SK-N-SH (cell line): ENCODE measurements at regions not wholly inside any gene's neighbourhood (a gene's known extent, or its start where the extent isn't known, plus 50 kb on each side); places are given as distances from the start of the nearest gene placed in this dataset.

Source experiments
- EP300 ChIP-seq, 2 experiments: IDR thresholded peaks; 2 replicates each; pipeline versions ENCODE4 v1.4.0 to v1.6.1; 2012; ENCODE audit warnings: borderline replicate concordance in 1 of 2, low read depth in 1 of 2, low read length in 1 of 2
- SMC3 ChIP-seq: IDR thresholded peaks from 2 replicates; pipeline ENCODE4 v1.6.1; 2012; ENCODE audit warnings: low read depth, low read length, improper control_type of control experiment
- TAF1 ChIP-seq: IDR thresholded peaks from 2 replicates; pipeline ENCODE4 v1.6.1; 2012; ENCODE audit warnings: low read depth, mild to moderate bottlenecking, low read length, moderate library complexity, borderline replicate concordance
- USF2 ChIP-seq: fragments of 150-350 bp; IDR thresholded peaks from 2 replicates; pipeline ENCODE4 v1.6.1; 2017; ENCODE audit warnings: antibody characterized with exemption, low read length, low read depth, borderline replicate concordance
- TF ChIP-seq, protein P1 (sequence below): IDR thresholded peaks from 2 replicates; pipeline ENCODE4 v1.4.0; 2012; ENCODE audit warnings: low read depth, borderline replicate concordance

GRCh38 chr7:46461334-46461777 is 540.3 kb upstream of the IGFBP3 start:
- TF ChIP-seq TAF1 (no peak), USF2 (no peak), EP300 (IDR thresholded peaks at IDR 0.05; ENCODE audit: borderline replicate concordance in 1 of 2, low read depth in 1 of 2, low read length in 1 of 2) (no peak), SMC3 (no peak)
- TF ChIP-seq, protein P1, sequence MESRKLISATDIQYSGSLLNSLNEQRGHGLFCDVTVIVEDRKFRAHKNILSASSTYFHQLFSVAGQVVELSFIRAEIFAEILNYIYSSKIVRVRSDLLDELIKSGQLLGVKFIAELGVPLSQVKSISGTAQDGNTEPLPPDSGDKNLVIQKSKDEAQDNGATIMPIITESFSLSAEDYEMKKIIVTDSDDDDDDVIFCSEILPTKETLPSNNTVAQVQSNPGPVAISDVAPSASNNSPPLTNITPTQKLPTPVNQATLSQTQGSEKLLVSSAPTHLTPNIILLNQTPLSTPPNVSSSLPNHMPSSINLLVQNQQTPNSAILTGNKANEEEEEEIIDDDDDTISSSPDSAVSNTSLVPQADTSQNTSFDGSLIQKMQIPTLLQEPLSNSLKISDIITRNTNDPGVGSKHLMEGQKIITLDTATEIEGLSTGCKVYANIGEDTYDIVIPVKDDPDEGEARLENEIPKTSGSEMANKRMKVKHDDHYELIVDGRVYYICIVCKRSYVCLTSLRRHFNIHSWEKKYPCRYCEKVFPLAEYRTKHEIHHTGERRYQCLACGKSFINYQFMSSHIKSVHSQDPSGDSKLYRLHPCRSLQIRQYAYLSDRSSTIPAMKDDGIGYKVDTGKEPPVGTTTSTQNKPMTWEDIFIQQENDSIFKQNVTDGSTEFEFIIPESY = no peak
